CD4-positive, alpha-beta T cell treated with Interleukin-1 beta for 1 hour (primary cell): ENCODE measurements at regions not wholly inside any gene's neighbourhood (a gene's known extent, or its start where the extent isn't known, plus 50 kb on each side); places are given as distances from the start of the nearest gene placed in this dataset.

Experiments
- DNase-seq, 2 donors: peaks; one replicate each; pipeline ENCODE4 v3.0.0-alpha.2; 2020 to 2022

DNA sequence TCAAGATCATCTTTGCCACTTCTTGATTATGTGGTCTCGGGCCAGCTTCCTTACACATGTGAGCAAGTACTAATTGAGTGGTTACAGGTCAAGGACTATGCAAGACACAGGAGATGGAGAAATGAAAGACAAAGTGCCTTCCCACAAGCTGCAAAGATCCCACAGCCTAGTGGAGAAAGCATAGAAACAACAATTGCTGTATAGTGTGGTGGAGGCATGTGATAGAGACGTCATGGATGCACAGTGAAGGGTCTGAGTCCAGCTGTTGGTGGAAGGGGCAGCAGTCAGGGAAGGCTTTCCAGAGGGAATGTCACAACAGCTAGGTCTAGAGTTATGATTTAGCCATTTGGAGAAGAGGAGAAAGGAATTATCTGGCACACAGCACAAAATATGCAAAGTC, 210.6 kb downstream of the KDR start:
- DNase-seq, result no peak

- DNase-seq, result no peak
Observed at GRCh38 chr4:54913751-54914526, 211.5 kb downstream of the KDR start.

GRCh38 chr4:54912155-54912554, 213.2 kb downstream of the KDR start:
- DNase-seq, result no peak

DNA sequence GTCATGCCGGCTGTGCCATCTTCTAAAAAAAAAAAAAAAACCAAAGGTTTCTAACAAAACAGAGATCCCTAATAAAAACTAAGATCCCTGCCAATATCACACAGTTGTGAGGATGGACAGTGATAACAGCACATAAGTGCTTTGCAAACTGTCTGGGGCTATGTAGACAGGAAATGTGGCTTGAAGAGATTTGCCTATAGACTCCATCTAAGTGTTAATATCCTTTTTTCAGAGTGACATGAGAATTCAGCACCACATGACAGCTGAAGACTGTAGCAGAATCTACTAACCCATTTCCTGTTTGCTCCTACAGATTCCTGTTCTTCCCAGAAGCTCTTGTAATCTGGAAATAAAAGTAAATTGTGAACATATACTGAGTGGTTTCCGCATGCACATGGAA, 215.4 kb downstream of the KDR start:
- DNase-seq, result no peak

DNA sequence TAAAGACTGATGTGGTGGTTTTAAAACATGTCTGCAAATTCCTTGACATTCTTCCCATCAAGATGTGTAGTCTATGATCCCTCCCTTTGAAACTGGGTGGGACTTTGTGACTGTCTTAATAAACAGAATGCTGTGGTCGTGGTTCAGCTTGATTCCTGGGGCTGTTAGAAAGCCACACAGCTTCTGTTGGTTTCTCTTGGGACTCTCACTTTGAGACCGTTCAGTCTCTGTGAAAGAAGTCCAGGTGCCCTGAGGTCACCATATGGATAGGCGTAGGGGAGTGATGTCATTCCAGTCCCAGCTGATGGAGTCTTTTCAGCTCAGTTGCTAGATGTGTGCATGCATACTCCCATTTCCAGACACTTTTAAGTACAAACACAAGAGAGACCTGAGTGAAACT, 216.6 kb downstream of the KDR start:
- DNase-seq, result no peak

GRCh38 chr4:54904953-54905352, 220.4 kb downstream of the KDR start:
- DNase-seq, result no peak

DNA sequence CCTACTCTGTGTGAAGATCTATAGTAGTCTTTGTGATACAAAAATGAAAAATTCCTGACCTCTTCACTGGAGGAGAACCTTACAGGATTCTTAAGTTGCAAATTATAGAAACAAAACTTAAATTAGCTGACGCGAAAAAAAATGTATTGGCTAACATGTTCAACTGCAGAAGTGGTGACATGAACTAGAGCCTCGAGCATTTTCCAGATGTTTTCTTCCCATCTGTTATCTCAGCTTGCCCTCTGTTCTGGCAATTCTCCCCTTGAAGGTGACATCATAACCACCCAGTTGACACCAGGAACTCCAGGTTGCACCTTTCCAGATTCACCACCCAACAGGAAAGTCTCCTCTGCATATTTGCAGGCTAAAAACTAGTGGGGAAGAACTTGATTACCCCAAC, 222.4 kb downstream of the KDR start:
- no peak for DNase-seq

- no peak for DNase-seq
Observed at GRCh38 chr4:54902271-54902670, 223.1 kb downstream of the KDR start.

- no peak for DNase-seq
Observed at GRCh38 chr4:54901202-54901601, 224.2 kb downstream of the KDR start.

GRCh38 chr4:54898656-54899340, 226.6 kb downstream of the KDR start:
- no peak for DNase-seq

GRCh38 chr4:54898056-54898562, 227.3 kb downstream of the KDR start:
- no peak for DNase-seq

DNA sequence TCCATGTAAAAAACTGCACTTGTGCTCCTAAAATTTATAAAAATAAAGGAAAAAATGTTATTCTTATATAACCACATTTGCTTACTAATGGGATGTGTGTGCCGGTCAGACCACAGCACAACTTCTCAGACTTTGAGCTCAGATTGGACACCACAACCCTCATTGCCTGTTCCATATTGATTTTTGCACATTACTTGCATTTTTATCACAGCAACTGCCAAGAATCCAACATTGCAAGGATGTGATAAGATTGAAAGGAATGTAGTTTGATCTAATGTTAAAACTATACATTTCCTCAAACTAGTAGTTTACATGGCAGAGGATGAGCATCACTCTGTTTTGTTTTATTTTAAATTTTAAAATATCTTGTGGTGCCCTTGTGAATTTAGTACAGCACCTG, 227.8 kb downstream of the KDR start:
- DNase-seq, result no peak

- DNase-seq, result no peak
Observed at GRCh38 chr4:54882616-54883015, 224.9 kb downstream of the KIT start.

DNA sequence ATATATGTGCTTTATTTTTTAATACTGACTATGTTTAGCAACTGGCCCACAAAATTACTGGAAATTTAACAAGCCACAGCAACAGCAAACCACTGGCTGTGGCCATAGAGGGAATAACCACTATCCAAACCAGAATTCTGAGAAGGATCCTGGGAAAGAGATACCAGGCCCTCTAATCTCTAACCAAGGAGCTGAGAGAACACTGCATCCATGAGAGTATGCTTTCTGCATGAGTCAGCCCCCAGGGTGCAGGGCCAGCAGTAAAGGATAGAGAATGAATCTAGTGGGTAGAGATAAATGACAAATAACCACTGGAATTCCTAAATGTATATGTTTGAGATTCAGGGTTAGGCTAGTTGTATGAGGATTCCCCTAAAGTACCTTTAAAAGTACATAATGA, 221.8 kb downstream of the KIT start:
- DNase-seq, result no peak

- no peak for DNase-seq
Observed at GRCh38 chr4:54877006-54877405, 219.2 kb downstream of the KIT start.

DNA sequence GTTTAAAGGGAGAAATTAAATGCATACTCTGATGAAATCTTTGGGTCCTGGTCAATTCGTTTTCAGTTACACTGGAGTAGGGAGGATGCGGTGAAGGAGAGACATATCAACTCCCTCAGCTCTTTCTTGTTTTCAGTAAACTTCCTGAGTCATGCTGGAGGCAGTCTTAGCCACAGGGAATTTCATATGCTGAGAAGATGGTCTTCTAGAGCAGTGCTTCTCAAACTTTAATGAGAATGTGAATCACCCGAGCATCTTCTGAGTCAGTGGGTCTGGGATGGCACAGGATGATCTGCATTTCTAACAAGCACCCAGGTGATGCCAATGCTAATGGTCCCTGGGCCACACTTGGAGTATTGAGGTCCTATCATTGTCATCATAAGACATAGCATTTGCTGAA, 214.5 kb downstream of the KIT start:
- DNase-seq, result no peak

GRCh38 chr4:54863571-54864255, 206.0 kb downstream of the KIT start:
- no peak for DNase-seq

DNA sequence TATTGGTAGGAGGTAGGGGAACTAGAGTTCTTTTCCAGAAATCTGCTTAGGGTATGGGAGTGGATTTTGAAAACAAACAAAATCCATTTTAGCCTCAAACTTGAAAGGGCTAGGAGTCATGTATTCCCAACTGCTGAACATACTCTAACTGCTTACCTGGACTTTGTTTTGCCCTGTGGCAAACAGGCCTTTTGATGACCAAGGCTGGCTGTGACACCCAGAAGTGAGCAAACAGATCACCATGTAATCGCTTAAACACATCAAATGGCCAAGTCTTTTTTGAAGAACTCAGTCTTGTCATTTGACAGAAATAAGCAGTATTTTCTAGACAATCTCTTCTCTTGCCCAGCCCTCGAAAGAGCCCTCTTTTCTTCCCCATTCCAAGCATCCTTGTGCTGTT, 203.4 kb downstream of the KIT start:
- DNase-seq, result no peak

GRCh38 chr4:54855191-54855854, 197.6 kb downstream of the KIT start:
- no peak for DNase-seq

GRCh38 chr4:54852602-54853001, 194.8 kb downstream of the KIT start:
- DNase-seq, result no peak

DNA sequence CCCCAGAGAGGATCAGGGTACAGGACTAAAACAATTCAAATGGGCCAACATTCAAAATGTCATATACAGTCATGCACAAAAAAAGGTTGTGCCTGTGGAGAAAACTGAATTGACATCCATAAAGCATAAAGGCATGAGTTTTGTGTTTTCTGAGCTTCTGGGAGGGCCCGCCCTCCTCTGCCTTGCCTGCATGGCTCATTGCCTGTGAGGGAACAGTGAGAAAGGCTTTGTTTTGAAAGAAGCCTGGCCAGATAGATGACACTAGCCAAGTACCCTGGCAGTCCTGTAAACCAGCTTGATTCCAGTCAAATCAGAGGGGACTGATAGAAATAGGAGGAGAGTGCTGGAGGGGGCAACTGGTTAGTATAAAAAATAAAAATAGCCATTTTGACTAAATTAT, 194.3 kb downstream of the KIT start:
- no peak for DNase-seq

DNA sequence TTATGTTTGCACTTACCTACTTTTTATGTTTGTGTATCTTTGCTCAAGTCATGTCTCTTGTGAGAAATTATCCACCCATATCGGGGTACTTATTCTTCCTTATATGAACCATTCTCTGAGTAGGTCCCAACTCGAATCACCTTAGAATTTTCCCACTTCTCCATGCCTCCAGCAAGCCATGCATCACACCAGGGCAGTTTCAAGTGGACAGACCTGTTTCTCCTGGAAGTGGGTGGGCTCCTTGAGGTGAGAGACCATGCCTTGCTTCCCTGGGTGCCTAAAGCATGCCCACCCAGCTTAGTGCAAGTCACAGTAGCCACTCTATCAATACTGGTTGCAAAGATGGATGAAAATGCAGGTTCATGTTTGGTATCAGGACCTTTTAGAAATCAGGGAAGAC, 187.2 kb downstream of the KIT start:
- DNase-seq, result no peak

- no peak for DNase-seq
Observed at GRCh38 chr4:54843946-54844345, 186.2 kb downstream of the KIT start.
